Activated CD4-positive, CD25-positive, alpha-beta regulatory T cell treated with anti-CD3 and anti-CD28 coated beads, Interleukin-2, amount 50 U/mL, for 24 hours (primary cell): ENCODE measurements at regions not wholly inside any gene's neighbourhood (a gene's known extent, or its start where the extent isn't known, plus 50 kb on each side); places are given as distances from the start of the nearest gene placed in this dataset.
"Not testable (repeated sequence)": the region's sequence is repeated elsewhere in the genome, so short reads cannot be mapped to it uniquely, and the experiment has no call there.

ENCODE experiments used
- ATAC-seq, 2 donors: fragments of 150-1000 bp; cut with Tn5 transposase; one replicate each; pipeline ENCODE4 v1.10.0; 2021; ENCODE audit warnings: mild to moderate bottlenecking in 1 of 2, moderate library complexity in 1 of 2

DNA sequence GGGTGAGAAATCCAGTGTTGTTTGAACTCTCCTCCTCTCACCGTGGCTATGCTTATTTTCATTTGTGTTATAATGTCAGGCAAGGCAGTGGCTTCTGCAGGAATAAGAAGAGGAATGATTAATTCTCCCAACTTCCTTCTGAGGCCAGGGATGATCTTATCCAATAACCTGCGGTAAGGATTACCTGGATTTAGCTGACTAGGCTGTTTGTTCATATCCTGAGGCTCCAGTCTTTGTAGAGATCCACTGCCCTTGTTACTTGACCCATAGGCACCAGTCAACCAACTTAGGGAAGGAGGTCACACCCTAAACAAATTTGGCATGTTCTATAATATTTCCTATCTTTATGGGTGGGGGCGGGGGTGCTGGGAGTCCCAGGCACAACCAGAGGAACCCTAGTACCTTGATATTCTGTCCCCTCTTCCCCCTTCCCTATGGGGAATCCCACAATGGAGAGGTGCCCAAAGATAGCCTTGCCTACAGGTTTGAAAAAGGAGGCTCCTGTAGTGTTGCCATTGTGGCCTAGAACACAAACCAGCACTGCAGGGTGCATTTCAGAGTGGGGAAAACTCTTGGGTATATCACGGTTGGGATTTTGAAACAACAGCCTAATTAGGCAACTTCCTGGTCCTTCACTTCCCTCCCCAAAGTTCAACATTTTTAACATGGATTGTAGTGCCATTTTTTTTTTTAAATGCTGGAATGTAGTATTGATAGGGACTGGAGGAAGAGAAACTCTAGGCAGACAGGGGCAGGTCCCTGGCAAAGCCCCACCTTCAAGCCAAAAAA, 977.5 kb upstream of the SPRY2 start:
- no peak for ATAC-seq

DNA sequence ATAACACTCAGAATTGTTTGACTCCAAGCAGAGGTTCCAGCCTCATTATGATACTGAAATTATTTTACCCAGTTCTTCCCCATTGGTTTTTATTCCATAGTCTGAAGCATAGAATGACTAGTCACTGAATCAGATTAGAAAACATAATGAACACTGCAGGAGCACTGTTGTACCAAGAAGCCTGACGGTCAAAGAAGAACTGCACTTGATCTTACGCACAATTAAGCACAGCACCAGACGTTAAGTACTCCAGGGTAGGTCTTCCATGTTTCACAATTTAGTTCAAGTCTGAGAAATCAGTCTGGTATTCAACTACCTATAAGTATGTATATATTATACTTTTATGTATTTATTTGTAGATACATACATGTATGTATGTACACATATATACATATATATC, 973.5 kb upstream of the SPRY2 start:
- ATAC-seq: no peak

DNA sequence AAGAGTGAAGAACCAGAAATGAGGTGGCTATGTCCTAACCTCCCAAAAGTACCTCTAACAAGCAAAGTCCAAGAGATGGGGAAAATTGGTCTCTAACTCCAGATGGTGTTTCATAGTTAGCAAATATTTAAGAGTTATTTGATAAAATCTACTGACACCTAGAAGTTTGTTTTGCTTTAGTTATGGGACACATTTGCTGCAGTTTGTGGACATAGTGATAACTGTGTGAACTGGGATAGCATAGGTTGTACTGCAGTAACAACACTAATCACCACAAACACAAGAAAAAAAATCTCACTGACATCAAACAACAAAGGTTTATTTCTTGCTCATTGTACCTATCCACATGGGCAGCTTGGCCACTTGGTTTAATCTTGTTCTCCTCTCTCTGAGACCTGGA, 965.0 kb upstream of the SPRY2 start:
- no peak for ATAC-seq

DNA sequence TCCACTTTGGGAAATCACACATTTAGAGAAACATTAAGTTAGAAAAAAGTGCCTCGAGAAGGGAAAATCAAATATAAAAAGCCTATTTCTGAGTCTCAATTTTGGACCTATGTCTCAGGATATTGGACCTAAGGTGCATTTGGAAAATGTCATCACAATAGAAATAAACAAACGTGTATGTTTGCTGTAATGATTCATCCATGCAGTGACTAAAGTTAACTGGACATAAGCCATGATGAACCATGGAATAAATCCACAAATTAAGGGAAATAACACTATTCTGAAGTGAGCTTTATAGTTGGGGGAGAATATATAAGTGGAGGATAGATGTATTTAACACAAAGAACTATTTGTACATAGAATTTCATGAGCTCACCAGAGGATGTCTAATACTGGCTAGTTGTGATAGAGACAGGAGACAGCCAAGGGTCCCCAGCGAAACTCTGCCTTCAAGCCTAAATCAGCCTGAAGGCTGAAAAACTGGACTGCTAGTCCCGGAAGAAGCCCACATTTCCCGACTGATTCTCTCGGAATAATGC, 963.3 kb upstream of the SPRY2 start:
- ATAC-seq: no peak

DNA sequence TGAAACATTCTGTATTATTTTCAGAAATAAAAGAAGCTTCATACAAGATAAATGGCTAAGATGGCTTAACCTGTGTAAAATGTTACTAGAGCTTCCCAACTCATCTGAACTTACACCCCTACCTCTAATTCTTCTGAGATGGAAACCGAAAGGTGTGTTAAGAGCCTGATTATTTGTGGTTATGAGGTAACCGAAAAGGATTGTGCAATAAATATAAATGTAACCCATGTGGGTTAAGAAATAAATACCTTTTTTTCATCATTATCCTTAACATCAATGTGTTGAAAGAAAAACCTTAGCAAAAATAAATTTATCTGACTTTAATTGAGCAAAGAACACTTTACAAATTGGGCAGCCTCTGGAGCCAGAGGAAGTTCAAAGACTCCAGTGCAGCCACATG, 961.8 kb upstream of the SPRY2 start:
- ATAC-seq: no peak

DNA sequence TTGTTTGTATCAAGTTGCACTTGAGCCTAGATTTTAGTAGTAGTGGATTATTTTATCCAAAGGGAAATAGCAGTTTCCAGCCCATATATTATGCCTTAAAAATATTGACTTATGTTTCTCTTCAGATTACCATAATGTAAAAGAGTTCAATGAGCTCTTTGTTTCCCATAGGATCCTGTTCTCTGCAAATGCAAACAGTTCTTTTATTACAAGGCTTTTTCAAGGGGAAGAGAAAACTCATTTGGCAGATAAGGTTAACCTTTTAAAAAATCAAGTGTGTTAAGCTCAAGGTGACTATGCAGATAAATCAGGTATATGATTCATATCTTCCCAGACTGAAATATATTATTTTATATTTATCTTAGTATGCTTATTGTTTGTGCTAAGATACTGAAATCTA, 961.2 kb upstream of the SPRY2 start:
- ATAC-seq: no peak

DNA sequence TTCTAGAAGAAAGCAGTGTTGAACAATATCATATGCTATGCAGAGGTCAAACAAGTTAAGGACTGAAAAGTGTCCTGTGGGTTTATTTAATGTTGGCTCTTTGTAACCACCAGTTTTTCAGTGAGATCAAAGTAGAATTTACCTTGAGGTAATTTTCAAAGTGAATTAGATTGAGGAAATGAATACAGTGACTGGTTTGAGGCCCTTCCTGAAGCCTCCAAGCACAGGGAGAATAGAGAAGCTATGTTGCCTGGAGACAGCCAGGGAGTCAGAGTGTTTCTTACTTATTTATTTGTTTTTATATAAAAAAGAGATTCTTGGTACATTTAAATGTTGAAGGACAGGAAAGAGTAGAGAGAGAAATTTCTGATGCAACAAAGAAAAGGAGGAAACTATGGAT, 954.3 kb upstream of the SPRY2 start:
- ATAC-seq: no peak

DNA sequence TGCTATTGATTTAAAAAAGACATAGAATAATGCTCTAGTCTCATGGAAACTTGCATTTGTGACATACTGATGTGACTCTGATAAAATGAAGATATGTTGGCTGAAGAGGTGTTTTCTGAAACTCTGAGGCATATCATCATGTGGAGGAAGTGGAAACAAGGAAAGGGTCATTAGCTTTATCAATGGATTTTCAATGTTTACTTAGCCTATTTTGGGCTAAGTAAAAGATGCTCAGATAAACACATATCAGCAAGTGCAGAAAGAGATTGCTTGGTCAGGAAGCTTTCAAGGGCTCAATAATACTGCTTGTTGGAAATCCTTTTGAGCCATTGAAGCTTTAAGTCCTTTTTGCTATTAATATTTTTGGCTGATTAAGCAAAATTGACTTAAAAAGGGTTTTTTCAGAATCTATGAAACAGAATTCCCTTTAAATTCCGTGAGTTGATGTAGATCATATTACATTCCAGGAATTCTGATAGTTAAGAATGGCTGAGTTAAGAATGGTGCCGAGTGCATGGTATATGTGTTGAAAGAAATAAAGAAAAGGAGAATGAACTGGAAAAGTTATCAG, 952.8 kb upstream of the SPRY2 start:
- ATAC-seq: no peak

DNA sequence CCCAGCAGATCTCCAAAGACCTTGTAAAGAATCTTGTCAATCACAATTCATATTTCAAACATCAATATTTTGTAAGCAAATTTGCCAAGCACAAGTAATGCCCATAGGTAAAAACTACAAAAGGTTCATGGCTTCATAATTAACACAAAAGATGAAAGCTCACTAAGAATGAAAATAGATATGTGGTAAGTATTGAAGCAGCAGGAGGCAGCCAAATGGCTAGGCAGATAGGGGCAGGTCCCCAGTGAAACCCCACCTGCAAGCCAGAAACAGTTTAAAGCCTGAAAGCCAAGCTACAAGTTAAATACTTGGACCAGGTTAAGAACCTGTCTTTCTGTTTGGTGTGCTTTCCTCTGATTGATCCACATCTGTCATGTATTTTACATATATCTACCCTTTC, 942.6 kb upstream of the SPRY2 start:
- ATAC-seq: no peak

DNA sequence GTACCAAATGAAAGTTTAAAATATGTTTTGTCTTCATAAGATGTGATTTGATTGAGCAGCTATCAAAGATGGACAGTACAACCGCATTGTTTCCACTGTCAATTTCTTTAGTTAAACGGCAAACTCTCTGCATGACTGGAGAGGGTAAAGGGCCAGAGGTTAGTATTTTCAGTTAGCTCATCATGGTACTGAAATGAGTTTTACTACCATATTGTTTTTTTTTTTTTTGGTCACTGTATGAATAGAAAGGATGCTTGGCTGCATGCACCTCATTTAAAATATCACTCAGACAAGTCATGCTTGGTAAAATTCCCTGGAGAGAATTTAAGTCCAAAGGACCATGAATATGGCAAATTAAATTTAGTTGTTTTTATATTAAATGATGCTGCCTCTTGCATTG, 942.1 kb upstream of the SPRY2 start:
- ATAC-seq: no peak

DNA sequence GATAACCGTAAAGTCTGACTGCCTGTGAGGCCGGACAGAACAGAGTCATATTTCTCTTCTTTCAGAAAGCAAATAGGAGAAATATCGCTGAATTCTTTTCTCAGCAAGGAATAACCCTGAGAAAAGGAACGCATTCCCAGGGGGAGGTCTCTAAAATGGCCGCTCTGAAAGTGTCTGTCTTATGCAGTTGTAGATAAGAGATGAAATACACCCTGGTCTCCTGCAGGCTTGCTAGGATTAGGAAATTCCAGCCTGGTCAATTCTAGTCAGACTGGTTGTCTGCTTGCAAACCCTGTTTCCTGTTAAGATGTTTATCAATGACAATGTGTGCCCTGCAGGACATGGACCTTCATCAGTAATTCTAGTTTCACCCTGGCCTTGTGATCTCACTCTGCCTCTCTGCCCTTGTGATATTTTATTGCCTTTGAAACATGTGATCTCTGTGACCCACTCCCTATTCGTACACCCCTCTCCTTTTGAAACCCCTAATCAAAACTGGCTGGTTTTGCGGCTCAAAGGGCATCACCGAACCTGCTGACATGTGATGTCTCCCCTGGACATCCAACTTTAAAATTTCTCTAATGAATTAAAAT, 934.8 kb upstream of the SPRY2 start:
- ATAC-seq: no peak

DNA sequence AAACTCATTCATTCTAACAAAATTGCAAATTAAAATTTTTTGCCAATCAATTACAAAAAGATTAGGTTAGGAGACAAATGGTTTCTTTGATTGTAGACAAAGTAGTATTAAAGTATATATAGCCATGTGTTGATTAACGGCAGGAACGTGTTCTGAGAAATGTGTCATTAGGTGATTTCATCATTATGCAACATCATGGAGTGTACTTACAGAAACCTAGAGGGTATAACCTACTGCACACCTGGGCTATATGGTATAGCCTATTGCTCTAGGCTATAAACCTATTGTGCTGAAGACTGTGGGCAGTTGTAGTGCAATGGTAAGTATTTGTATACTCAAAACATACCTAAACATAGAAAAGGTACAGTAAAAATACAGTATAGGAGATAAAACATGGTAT, 906.8 kb upstream of the SPRY2 start:
- no peak for ATAC-seq

DNA sequence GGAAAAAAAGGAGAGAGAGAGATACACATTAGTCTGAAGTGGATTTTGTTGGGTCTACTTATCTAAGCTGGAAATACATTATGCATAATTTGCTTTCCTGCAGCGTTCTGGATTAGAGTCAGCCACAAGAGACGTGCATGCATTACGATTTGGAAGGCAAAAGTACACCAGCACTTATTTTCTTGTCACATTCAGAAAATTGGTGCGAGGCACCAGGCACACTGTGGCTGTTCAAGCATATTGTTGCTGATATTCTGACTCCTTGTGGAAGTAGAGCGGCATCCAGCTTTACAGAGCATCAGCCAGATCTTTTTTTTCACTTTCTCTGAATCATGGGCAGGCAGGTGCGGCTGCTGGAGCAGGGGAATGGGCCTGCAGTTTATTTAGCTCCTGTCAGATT, 905.6 kb upstream of the SPRY2 start:
- ATAC-seq: no peak

DNA sequence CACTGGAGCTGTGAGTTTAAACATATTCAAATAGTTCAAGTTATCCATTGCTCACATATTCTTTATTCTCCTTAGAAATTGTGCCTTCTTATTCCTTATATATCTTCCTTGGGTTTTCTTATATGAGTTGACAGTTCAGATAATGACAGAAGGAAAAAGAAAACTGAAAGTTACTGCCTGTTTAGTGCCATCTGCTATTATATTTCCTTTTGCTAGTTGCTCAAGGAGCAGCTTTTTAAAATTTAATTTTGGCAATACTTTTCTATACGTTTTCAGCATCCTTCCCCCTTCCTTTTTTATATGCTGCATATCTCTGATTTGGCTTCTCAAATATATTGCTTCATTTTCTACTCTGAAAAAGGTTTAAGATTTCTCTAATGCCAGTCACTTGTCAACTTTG, 903.1 kb upstream of the SPRY2 start:
- ATAC-seq: no peak

DNA sequence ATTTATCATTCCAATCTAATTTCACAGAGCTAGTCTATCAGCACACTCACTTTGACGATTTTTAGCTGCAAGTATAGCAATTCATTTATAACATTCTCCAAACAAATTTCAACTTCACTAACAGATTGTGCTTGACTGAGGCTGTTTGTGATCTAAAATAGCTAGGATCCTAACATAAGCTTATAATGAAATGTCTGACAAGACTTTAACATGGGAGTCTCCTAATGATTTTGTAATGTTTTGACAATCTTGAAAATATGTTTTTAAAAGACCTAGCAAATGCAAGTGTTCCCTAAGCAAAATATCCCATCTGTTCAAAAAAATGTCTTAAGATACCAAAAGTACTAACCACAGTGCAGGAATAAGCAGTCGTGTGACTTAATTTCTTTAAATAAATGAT, 889.5 kb upstream of the SPRY2 start:
- ATAC-seq: no peak

DNA sequence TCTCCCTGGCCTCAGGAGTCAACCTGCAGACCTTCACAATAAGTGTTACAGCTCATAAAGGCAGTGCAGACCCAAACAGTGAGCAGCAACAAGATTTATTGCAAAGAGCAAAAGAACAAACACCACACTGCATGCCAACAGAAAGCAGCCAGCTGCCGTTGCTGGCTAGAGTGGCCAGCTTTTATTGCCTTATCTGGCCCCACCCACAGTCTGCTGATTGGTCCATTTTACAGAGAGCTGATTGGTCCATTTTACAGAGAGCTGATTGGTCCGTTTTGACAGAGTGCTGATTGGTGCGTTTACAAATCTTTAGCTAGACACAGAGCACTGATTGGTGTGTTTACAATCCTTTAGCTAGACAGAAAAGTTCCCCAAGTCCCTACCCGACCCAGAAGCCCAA, 885.9 kb upstream of the SPRY2 start:
- not testable (repeated sequence) for ATAC-seq

DNA sequence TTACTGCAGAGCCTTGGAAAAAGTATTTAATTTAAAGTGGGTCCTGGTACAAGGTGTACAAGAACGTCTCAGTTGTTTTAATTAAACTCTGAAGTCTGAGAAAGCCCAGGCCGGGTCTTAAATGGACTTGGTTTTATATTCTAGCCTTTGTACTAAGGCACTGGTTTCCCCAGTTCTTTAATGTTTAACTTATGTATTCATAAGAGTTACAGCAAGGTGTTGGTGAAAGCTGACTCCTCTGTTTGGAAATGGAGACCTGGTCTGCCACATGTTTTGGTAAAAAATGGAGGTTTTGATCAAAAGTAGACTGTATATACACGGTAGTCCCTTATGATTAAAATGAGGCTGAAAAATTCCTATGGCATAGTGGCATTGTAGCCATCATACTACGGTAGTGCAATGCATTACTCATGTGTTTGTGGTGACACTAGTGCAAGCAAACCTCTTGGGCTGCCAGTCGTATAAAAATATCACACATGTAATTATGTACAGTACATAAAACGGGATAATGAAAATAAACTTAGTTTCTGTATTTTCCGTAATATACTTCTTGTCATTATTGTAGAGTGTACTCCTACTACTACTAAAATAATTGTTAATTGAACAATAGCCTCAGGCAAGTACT, 883.4 kb upstream of the SPRY2 start:
- no peak for ATAC-seq

DNA sequence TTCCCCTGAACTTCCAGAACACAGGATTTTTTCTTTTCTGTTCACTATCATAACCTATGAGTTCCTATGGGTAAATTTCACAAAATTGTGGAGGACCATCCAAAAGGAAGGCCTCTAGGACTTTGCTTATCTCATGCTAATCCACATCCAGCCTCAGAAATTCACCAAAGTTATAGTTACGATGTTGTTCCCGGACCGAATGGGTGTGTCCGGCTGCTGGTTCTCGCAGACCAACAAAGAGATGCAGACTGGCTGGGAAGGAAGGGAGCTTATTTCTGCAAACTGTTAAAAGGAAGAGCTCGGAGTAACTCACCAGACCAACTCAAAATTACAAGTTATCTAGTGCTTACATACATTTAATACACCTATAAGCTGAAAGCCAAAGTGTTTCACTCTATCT, 882.9 kb upstream of the SPRY2 start:
- ATAC-seq: no peak

DNA sequence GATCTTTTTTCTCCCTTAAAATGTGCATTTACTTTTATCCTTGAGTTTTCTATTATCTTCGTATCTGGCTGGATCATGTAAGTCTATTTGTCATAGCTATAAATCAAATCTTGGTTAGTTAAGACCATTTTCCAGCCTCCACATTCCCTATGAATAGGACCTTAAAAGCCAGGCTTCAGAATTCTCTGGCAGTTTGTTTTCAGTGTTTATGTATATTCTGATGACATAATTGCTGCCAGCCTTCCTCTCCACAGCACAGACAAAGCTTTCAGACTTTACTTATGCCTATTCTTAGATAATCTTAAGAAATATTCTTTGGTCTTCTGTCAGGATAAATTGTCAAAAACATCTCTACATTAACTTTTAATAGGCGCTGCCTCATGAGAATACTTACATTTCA, 870.8 kb upstream of the SPRY2 start:
- no peak for ATAC-seq

DNA sequence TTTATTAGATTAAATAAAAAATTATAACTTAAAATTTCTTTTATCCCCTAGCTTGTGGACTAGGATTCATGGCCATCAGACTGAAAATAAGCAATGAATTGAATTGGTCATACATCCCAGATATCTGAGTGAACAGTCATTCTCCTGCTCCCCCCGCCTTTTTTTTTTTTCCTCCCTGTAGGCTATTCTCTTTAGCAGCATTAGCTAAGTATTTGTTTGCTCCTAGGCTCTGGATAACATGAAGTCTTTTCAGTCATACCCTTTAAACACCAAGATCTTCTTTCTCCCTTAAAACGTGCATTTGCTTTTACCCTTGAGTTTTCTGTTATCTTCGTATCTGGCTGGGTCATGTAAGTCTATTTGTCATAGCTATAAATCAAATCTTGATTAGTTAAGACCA, 866.7 kb upstream of the SPRY2 start:
- ATAC-seq: no peak

DNA sequence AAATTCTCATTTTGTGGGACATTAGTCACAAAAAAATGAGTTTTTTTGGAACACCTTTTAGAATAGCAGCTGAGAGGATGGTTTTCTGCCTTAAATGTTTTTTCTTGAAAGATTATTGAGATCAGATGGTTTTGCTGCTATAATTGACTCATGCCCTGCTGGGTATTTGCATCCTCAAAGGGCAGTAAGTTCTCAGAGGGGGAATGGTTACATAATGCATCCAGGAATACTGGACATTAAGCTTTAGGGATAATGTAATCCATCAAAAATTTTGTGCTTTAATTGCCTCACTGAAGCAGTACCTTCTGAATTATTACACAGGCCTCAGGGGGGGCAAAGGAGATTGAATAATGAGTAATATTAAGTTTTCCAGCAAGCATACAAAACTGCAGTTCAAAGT, 866.3 kb upstream of the SPRY2 start:
- ATAC-seq: no peak

DNA sequence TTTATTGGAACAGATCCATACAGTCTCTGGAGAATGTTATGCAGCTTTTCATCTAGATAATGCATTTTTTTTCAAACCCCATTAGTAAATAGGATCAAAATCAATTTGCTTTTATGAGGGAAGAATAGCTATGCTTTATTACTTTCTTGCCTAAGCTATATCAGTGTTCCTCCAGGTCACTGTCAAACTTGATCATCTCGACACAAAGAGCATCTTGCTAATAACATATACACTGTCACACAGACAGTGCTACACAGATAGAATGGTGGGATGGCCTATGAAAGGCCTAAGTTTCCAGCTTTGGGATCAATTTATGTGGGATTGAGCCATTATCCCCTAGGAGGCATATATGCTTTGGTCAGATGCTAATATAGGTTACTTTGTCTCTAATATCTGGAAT, 862.9 kb upstream of the SPRY2 start:
- ATAC-seq: no peak

DNA sequence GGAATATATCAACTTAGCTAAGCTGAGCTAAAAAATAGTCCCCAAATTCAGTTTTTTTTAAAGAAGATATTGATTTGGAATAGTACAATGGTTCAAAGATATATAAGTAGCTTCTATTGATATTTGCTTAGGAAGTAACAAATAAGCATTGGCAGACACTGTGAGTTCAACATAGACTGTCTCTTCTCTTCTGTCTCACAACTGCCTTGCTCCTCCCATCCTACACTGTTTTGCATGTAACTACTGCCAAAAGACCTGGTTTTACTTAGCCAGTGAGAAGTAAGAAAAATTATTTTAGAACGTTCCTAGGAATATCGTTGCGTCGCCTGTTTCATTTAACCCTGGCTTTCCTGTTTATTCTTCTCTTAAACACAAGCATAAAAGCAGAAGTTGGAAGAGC, 859.0 kb upstream of the SPRY2 start:
- ATAC-seq: no peak

DNA sequence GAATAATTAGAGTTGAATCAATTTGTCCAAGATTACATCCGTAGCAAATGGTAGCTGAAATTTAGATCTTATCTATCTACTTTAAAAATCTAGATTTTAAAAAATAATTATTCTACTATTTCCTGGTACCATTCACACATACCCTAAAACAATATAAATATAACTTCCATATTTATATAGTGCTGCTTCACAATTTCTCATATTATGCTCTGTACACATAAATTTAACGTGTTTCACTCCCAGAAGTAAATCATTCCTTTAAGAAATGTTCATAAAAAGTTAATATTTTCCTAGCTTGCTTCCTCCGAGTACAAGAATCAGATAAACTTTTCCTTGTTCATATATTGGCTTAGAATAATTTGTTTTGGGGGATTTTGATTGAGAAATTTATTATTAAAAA, 857.0 kb upstream of the SPRY2 start:
- no peak for ATAC-seq
